IMR-90 (cell line): ENCODE measurements at regions not wholly inside any gene's neighbourhood (a gene's known extent, or its start where the extent isn't known, plus 50 kb on each side); places are given as distances from the start of the nearest gene placed in this dataset.

ENCODE experiments used
- CEBPB ChIP-seq: IDR thresholded peaks from 2 replicates; pipeline ENCODE4 v1.6.1; 2012; ENCODE audit warnings: low read depth, low read length, improper control_type of control experiment
- CHD1 ChIP-seq: IDR thresholded peaks from 2 replicates; pipeline ENCODE4 v1.6.1; 2012; ENCODE audit warnings: low read depth, low read length, improper control_type of control experiment
- FOS ChIP-seq: fragments of 150-350 bp; IDR thresholded peaks from 2 replicates; pipeline ENCODE4 v1.6.1; 2016; ENCODE audit warnings: low read depth, low read length
- MAFK ChIP-seq: IDR thresholded peaks from 2 replicates; pipeline ENCODE4 v1.6.1; 2012; ENCODE audit warnings: low read depth, low read length, improper control_type of control experiment
- MXI1 ChIP-seq: IDR thresholded peaks from 2 replicates; pipeline ENCODE4 v1.6.1; 2012; ENCODE audit warnings: low read depth, mild to moderate bottlenecking, low read length, moderate library complexity, borderline replicate concordance
- POLR2A ChIP-seq: IDR thresholded peaks from 2 replicates; pipeline ENCODE4 v1.6.1; 2012; ENCODE audit warnings: mild to moderate bottlenecking, low read depth, low read length
- RAD21 ChIP-seq: IDR thresholded peaks from 2 replicates; pipeline ENCODE4 v1.6.1; 2012; ENCODE audit warnings: low read length, improper control_type of control experiment
- RCOR1 ChIP-seq: IDR thresholded peaks from 2 replicates; pipeline ENCODE4 v1.6.1; 2012; ENCODE audit warnings: mild to moderate bottlenecking, low read length, improper control_type of control experiment; ENCODE audit not compliant: insufficient replicate concordance
- RFX5 ChIP-seq: IDR thresholded peaks from 2 replicates; pipeline ENCODE4 v1.8.0; 2012; ENCODE audit warnings: low read depth, mild to moderate bottlenecking, low read length, moderate library complexity
- SMC3 ChIP-seq: fragments of 150-350 bp; IDR thresholded peaks from 2 replicates; pipeline ENCODE4 v1.6.1; 2016; ENCODE audit warnings: low read depth, mild to moderate bottlenecking, antibody characterized with exemption, low read length, moderate library complexity
- TF ChIP-seq, protein P1 (sequence below): conservative IDR thresholded peaks from 2 replicates; pipeline ENCODE4 v1.5.1; 2012; ENCODE audit warnings: mild to moderate bottlenecking, low read depth, low read length, improper control_type of control experiment
- TF ChIP-seq, protein P2 (sequence below): fragments of 150-350 bp; IDR thresholded peaks from 2 replicates; pipeline ENCODE4 v1.6.1; 2016; ENCODE audit warnings: low read depth, mild to moderate bottlenecking, low read length, moderate library complexity, borderline replicate concordance

DNA sequence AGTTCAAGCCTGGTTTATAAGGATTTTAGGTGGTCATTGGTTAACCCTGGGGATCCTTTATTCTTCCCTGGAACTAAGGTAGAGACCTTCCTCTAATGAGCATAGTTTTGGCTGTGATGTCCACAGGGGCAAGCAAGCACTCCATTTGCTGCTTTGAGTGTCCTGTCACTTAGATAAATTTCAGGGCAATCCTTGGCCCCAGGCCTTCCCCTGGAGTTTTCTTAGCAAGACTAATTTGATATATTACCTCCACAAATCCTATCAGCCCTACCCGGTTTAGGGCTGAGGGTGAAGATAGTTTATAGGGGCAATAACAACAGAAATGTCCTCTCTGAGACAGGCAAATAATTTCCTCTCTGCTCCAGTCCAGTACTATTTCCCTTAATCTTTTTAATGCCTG is 166.6 kb downstream of the CYYR1 start:
- no peak for TF ChIP-seq POLR2A
- TF ChIP-seq, protein P1, sequence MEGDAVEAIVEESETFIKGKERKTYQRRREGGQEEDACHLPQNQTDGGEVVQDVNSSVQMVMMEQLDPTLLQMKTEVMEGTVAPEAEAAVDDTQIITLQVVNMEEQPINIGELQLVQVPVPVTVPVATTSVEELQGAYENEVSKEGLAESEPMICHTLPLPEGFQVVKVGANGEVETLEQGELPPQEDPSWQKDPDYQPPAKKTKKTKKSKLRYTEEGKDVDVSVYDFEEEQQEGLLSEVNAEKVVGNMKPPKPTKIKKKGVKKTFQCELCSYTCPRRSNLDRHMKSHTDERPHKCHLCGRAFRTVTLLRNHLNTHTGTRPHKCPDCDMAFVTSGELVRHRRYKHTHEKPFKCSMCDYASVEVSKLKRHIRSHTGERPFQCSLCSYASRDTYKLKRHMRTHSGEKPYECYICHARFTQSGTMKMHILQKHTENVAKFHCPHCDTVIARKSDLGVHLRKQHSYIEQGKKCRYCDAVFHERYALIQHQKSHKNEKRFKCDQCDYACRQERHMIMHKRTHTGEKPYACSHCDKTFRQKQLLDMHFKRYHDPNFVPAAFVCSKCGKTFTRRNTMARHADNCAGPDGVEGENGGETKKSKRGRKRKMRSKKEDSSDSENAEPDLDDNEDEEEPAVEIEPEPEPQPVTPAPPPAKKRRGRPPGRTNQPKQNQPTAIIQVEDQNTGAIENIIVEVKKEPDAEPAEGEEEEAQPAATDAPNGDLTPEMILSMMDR = no peak
- TF ChIP-seq SMC3 = no peak
- TF ChIP-seq MAFK = no peak
- TF ChIP-seq CEBPB = no peak
- TF ChIP-seq RFX5 = no peak
- TF ChIP-seq MXI1 = no peak
- TF ChIP-seq, protein P2, sequence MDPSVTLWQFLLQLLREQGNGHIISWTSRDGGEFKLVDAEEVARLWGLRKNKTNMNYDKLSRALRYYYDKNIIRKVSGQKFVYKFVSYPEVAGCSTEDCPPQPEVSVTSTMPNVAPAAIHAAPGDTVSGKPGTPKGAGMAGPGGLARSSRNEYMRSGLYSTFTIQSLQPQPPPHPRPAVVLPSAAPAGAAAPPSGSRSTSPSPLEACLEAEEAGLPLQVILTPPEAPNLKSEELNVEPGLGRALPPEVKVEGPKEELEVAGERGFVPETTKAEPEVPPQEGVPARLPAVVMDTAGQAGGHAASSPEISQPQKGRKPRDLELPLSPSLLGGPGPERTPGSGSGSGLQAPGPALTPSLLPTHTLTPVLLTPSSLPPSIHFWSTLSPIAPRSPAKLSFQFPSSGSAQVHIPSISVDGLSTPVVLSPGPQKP = no peak
- no peak for TF ChIP-seq RAD21
- no peak for TF ChIP-seq RCOR1
- TF ChIP-seq CHD1 = no peak
- no peak for TF ChIP-seq FOS
